ENCODE measurements at regions not wholly inside any gene's neighbourhood (a gene's known extent, or its start where the extent isn't known, plus 50 kb on each side); places are given as distances from the start of the nearest gene placed in this dataset.

DNA sequence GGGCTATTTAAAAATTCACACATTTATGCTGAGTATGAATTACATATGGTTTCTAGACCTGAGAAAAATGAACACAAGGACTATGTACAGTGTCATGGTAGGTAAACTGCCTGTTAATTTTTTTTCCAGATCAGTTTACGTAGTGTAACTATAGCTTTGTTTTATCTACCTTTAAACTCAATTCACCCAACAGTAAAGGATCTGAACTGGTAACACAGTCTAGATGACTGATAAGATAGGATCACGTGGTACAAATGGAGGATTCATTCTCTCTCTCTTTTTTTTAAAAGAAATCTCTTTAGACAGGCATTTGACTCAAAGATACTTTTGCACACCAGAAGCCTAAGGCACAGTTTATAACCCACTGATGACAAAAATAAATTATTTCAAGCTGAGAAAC, 130.8 kb upstream of the ATP2B1 start:
- CTCF ChIA-PET = interaction anchor here (0.8 kb wide), 1 partner anchor 11 kb away, joined by 4 read pairs; no protein-coding TSS in a partner anchor
- DNase-seq (ENCODE audit: low spot score) = no peak
- TF ChIP-seq, protein P1, sequence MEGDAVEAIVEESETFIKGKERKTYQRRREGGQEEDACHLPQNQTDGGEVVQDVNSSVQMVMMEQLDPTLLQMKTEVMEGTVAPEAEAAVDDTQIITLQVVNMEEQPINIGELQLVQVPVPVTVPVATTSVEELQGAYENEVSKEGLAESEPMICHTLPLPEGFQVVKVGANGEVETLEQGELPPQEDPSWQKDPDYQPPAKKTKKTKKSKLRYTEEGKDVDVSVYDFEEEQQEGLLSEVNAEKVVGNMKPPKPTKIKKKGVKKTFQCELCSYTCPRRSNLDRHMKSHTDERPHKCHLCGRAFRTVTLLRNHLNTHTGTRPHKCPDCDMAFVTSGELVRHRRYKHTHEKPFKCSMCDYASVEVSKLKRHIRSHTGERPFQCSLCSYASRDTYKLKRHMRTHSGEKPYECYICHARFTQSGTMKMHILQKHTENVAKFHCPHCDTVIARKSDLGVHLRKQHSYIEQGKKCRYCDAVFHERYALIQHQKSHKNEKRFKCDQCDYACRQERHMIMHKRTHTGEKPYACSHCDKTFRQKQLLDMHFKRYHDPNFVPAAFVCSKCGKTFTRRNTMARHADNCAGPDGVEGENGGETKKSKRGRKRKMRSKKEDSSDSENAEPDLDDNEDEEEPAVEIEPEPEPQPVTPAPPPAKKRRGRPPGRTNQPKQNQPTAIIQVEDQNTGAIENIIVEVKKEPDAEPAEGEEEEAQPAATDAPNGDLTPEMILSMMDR (conservative IDR thresholded peaks at IDR 0.05; ENCODE audit: low read depth) = no peak
- H3K27ac ChIP-seq = no peak overlapping the region
- POLR2A ChIA-PET (ENCODE audit: low non-redundant PET) = no interaction called here

DNA sequence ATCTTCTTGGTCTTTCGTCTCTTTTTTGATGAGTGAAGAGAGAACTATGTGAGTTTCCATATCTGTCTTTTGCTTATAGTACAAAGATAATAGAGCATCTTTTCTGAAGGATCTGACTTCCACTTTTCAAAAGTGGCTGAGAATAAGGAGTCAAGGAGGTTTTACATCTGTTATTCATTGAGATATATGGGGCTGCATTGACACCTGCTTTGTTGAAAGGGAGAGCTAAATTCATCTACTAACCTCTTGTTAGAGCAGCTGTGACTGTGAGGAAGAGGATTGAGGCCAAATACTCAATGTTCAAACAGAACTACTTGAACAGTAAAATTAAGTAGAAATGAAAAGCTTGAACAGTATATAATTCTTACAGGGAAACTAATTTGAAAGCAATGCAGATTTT, 130.2 kb upstream of the ATP2B1 start:
- no peak for DNase-seq (ENCODE audit: low spot score)
- ChIA-PET CTCF (interaction anchor here (0.6 to 0.8 kb wide), 2 partner anchors 12 to 1200 kb away, joined by 3 to 4 read pairs; no protein-coding TSS in a partner anchor), POLR2A (ENCODE audit: low non-redundant PET) (no interaction called here)
- H3K27ac ChIP-seq = no peak overlapping the region
- TF ChIP-seq, protein P1 (conservative IDR thresholded peaks at IDR 0.05; ENCODE audit: low read depth) = no peak

DNA sequence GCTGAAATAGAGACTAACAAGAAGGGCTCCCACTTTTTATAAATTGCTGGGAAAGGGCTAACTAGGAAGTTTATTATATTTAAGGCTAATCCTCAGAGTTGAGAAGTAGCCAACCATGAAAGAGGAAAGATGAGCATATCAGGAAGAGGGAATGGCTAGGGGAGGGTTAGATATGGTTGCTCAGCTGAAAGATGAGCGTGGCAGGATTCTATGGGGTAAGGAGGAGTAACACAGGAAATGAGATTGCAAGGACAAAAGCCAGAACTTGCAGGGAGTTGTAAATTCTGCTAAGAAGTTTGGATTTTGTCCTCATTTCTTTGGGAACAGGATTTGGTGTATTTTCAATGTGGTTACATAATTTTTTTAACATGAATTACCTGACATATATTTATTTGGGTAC, 127.4 kb upstream of the ATP2B1 start:
- TF ChIP-seq, protein P1 (conservative IDR thresholded peaks at IDR 0.05; ENCODE audit: low read depth) = no peak
- POLR2A ChIA-PET (ENCODE audit: low non-redundant PET) = no interaction called here
- DNase-seq (ENCODE audit: low spot score) = no peak
- CTCF ChIA-PET = no interaction called here
- no peak overlapping the region for H3K27ac ChIP-seq

DNA sequence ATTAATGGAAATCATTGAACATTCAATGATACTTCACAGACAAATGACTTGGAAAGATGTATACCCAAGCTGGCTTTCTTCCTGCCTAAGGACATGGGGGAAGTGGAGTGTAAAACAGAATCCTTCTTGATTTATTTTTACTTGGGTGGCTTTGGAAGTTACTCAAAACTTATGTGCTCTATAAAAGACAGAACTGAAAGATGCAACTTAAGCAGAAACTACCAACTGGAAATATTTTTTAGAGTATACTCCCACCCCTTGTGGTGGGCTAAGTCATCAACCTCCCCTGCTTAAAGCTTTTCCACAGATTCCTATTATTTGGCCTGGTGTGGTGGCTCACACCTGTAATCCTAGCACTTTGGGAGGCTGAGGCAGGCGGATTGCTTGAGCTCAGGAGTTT, 126.0 kb upstream of the ATP2B1 start:
- CTCF ChIA-PET = interaction anchor here (0.7 kb wide), 1 partner anchor 13 kb away, joined by 3 read pairs; no protein-coding TSS in a partner anchor
- POLR2A ChIA-PET (ENCODE audit: low non-redundant PET) = no interaction called here

GRCh38 chr12:89833337-89834252, 125.0 kb upstream of the ATP2B1 start:
- H3K27ac ChIP-seq = no peak overlapping the region
- TF ChIP-seq, protein P1 (conservative IDR thresholded peaks at IDR 0.05; ENCODE audit: low read depth) = no peak
- POLR2A ChIA-PET (ENCODE audit: low non-redundant PET) = no interaction called here
- DNase-seq (ENCODE audit: low spot score) = no peak
- CTCF ChIA-PET = no interaction called here

More for the DNA sequence above, 126.0 kb upstream of the ATP2B1 start:
- TF ChIP-seq, protein P1 (conservative IDR thresholded peaks at IDR 0.05; ENCODE audit: low read depth) = no peak
- H3K27ac ChIP-seq = no peak overlapping the region; the same call in 1 of the 2 replicates
- no peak for DNase-seq (ENCODE audit: low spot score)

DNA sequence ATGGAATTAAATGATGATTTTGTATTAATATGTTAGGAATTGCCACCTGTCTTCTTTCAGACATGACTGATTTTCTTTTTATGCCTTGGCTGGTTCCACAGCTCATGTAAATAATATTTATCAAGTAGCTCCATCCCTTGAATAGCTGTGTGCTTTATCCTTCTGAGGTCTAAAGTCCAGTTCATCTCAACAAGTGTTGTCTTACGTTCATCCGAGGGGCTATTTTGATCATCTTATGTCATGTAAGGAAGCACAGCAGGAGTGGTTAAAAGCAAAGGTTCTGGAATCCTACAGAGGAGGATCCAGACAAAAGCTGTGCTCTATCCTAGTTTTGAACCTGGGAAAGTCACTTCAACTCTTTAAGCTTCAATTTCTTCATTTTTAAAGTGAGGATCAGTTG, 123.7 kb upstream of the ATP2B1 start:
- no peak for DNase-seq (ENCODE audit: low spot score)
- TF ChIP-seq, protein P1 (conservative IDR thresholded peaks at IDR 0.05; ENCODE audit: low read depth) = no peak
- H3K27ac ChIP-seq = no peak overlapping the region
- CTCF ChIA-PET = interaction anchor here (0.6 kb wide), 1 partner anchor 78 kb away, joined by 10 read pairs; no protein-coding TSS in a partner anchor
- POLR2A ChIA-PET (ENCODE audit: low non-redundant PET) = no interaction called here
